Uterus (tissue), 2 donors: ENCODE measurements at regions not wholly inside any gene's neighbourhood (a gene's known extent, or its start where the extent isn't known, plus 50 kb on each side); places are given as distances from the start of the nearest gene placed in this dataset.

Experiments used
- POLR2A ChIP-seq, 2 donors: fragments of 450-650 bp; IDR thresholded peaks; one replicate each; pipeline ENCODE4 v1.6.1; 2016; ENCODE audit warnings: antibody characterized with exemption in 2 of 2, mild to moderate bottlenecking in 1 of 2, moderate library complexity in 1 of 2
- TF ChIP-seq, protein P1 (sequence below), 4 experiments: fragments of 200-600 bp in 2 of 4; fragments of 450-650 bp in 2 of 4; sonication (generic) in 2 of 4; IDR thresholded peaks; one replicate each; pipeline ENCODE4 v1.5.1; 2016 to 2019; ENCODE audit warnings: antibody characterized with exemption in 4 of 4, mild to moderate bottlenecking in 2 of 4, moderate library complexity in 1 of 4

DNA sequence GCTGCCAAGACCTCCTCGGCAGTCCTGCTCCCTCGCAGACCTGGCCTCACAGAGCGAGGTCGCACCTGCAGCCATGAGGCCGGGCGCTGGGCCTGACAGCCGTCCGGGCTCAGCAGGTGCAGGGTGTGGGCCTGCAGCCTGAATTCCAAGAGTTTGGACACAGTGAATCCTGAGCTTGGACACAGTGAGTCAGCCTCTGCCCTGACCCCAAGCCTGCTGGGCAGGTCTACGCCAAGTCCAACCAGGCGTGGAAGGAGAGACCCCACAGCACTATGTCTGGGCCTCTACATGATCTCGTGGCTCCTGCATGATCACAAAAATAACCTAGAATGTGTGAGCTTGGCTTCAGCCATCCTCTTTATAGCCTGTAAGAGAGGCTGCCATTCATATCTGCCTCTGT is 121.0 kb downstream of the C16orf95 start:
- TF ChIP-seq, protein P1, sequence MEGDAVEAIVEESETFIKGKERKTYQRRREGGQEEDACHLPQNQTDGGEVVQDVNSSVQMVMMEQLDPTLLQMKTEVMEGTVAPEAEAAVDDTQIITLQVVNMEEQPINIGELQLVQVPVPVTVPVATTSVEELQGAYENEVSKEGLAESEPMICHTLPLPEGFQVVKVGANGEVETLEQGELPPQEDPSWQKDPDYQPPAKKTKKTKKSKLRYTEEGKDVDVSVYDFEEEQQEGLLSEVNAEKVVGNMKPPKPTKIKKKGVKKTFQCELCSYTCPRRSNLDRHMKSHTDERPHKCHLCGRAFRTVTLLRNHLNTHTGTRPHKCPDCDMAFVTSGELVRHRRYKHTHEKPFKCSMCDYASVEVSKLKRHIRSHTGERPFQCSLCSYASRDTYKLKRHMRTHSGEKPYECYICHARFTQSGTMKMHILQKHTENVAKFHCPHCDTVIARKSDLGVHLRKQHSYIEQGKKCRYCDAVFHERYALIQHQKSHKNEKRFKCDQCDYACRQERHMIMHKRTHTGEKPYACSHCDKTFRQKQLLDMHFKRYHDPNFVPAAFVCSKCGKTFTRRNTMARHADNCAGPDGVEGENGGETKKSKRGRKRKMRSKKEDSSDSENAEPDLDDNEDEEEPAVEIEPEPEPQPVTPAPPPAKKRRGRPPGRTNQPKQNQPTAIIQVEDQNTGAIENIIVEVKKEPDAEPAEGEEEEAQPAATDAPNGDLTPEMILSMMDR (IDR thresholded peaks at IDR 0.05), result no peak
- TF ChIP-seq POLR2A (IDR thresholded peaks at IDR 0.05), result no peak
